HCT116 (cell line): ENCODE measurements at regions not wholly inside any gene's neighbourhood (a gene's known extent, or its start where the extent isn't known, plus 50 kb on each side); places are given as distances from the start of the nearest gene placed in this dataset.

Experiments used
- ATAC-seq: fragments of 200-7000 bp; cut with Tn5 transposase; 2 replicates; pipeline ENCODE4 v1.9.1; 2020; ENCODE audit warnings: mild to moderate bottlenecking, moderate library complexity
- BruUV-seq: library from RNA; stranded (reverse); fragments of 400-500 nt; replicated peaks from 2 replicates; lab custom pipeline; 2021; lab: Mats Ljungman, UMichigan
- CTCF ChIA-PET: fragments of 300-600 bp; sonication (Branson Sonifier 250); formaldehyde crosslinking; loops from one replicate; lab custom pipeline; 2021; ENCODE audit warnings: antibody characterized with exemption; lab: Charles Lee
- POLR2A ChIA-PET: fragments of 300-600, 350-600 bp; sonication (Branson Sonifier 250); formaldehyde crosslinking; loops from one replicate; lab custom pipeline; 2021; ENCODE audit warnings: antibody characterized with exemption; lab: Charles Lee
- RAD21 ChIA-PET, 2 experiments: fragments of 300-600 bp; sonication (Branson Sonifier 250); formaldehyde crosslinking; loops; one replicate each; lab custom pipeline; 2023; ENCODE audit warnings: low total read pairs in 2 of 2; ENCODE audit not compliant: uncharacterized antibody in 2 of 2, unreplicated experiment in 2 of 2, low non-redundant PET in 1 of 2; lab: Charles Lee
- DNase-seq: peaks from one replicate; pipeline ENCODE4 v3.0.0-alpha.2; 2010; ENCODE audit warnings: low read depth, low spot score
- H2AFZ ChIP-seq: fragments of 200-600 bp; shearing (Covaris generic), sonication (generic); 2 replicates; pipeline ENCODE4 v1.6.1; 2017; ENCODE audit warnings: low read depth, mixed run types, mixed read lengths, antibody characterized with exemption, low read length; ENCODE audit not compliant: poor library complexity, severe bottlenecking
- H3K27ac ChIP-seq: 2 replicates; pipeline ENCODE4 v1.5.1; 2012; ENCODE audit warnings: low read depth, low read length
- H3K27me3 ChIP-seq: fragments of 200-600 bp; sonication (generic); 2 replicates; pipeline ENCODE4 v1.6.1; 2016; ENCODE audit warnings: mixed run types, low read length, mixed read lengths; ENCODE audit not compliant: insufficient read depth
- H3K36me3 ChIP-seq, 2 experiments: fragments of 200-500 bp in 1 of 2; fragments of 200-600 bp in 1 of 2; sonication (Bioruptor generic) in 1 of 2; sonication (generic) in 1 of 2; 2 replicates each; pipeline versions ENCODE4 v1.5.1 to v1.6.1; 2014 to 2016; ENCODE audit warnings: low read length in 2 of 2, inconsistent platforms in 1 of 2, mixed read lengths in 1 of 2, mixed run types in 1 of 2; ENCODE audit not compliant: insufficient read depth in 2 of 2, control insufficient read depth in 1 of 2
- H3K4me1 ChIP-seq, 2 experiments: fragments of 200-600 bp in 1 of 2; sonication (generic) in 1 of 2; 2 replicates each; pipeline versions ENCODE4 v1.5.1 to v1.6.1; 2012 to 2017; ENCODE audit warnings: low read length in 2 of 2, inconsistent platforms in 1 of 2, mild to moderate bottlenecking in 1 of 2, mixed read lengths in 1 of 2, mixed run types in 1 of 2, moderate library complexity in 1 of 2; ENCODE audit not compliant: insufficient read depth in 2 of 2, control insufficient read depth in 1 of 2
- H3K4me2 ChIP-seq: fragments of 200-600 bp; sonication (generic); 2 replicates; pipeline ENCODE4 v1.6.1; 2017; ENCODE audit warnings: mixed run types, low read length, mixed read lengths
- H3K4me3 ChIP-seq, 2 experiments: fragments of 200-600 bp in 1 of 2; sonication (generic) in 1 of 2; replicated peaks in 1 of 2; 2 replicates each; pipeline ENCODE4 v1.5.1; 2011 to 2016; ENCODE audit warnings: low read length in 2 of 2, control low read depth in 1 of 2, low read depth in 1 of 2, mild to moderate bottlenecking in 1 of 2, mixed read lengths in 1 of 2, mixed run types in 1 of 2
- H3K79me2 ChIP-seq: fragments of 200-600 bp; sonication (generic); 2 replicates; pipeline ENCODE4 v1.6.1; 2017; ENCODE audit warnings: mild to moderate bottlenecking, mixed run types, low read length, moderate library complexity, mixed read lengths; ENCODE audit not compliant: insufficient read depth
- H3K9ac ChIP-seq: fragments of 200-600 bp; sonication (generic); 2 replicates; pipeline ENCODE4 v1.6.1; 2016; ENCODE audit warnings: low read length, mixed read lengths
- H3K9me2 ChIP-seq: fragments of 200-600 bp; sonication (generic), shearing (Covaris generic); 2 replicates; pipeline ENCODE4 v1.6.1; 2017; ENCODE audit warnings: mixed run types, mild to moderate bottlenecking, moderate library complexity; ENCODE audit not compliant: insufficient read depth
- H3K9me3 ChIP-seq, 2 experiments: fragments of 200-500 bp in 1 of 2; fragments of 200-600 bp in 1 of 2; sonication (Bioruptor generic) in 1 of 2; sonication (generic) in 1 of 2; 2 replicates each; pipeline ENCODE4 v1.6.1; 2014 to 2017; ENCODE audit warnings: low read length in 2 of 2, mixed read lengths in 2 of 2, inconsistent platforms in 1 of 2, low read depth in 1 of 2, mild to moderate bottlenecking in 1 of 2, mixed run types in 1 of 2, moderate library complexity in 1 of 2; ENCODE audit not compliant: control insufficient read depth in 1 of 2, insufficient read depth in 1 of 2
- H4K20me1 ChIP-seq: fragments of 200-600 bp; sonication (generic), shearing (Covaris generic); 2 replicates; pipeline ENCODE4 v1.6.1; 2017; ENCODE audit warnings: mixed run types, mild to moderate bottlenecking, moderate library complexity; ENCODE audit not compliant: insufficient read depth
- CBX3 ChIP-seq: IDR thresholded peaks from 2 replicates; pipeline ENCODE4 v1.6.1; 2012; ENCODE audit warnings: low read depth
- CEBPB ChIP-seq: IDR thresholded peaks from 2 replicates; pipeline ENCODE4 v1.6.1; 2012; ENCODE audit warnings: low read depth
- ELF1 ChIP-seq: IDR thresholded peaks from 2 replicates; pipeline ENCODE4 v1.6.1; 2012; ENCODE audit warnings: low read depth, borderline replicate concordance
- EZH2 ChIP-seq: fragments of 200-600 bp; sonication (generic); IDR thresholded peaks from 2 replicates; pipeline ENCODE4 v1.6.1; 2017; ENCODE audit warnings: antibody characterized with exemption, mixed run types
- EZH2phosphoT487 ChIP-seq: fragments of 200-600 bp; IDR thresholded peaks from 2 replicates; pipeline ENCODE4 v1.6.1; 2018; ENCODE audit warnings: antibody characterized with exemption, borderline replicate concordance
- JUND ChIP-seq: IDR thresholded peaks from 2 replicates; pipeline ENCODE4 v1.6.1; 2012
- POLR2A ChIP-seq: IDR thresholded peaks from 2 replicates; pipeline ENCODE4 v1.7.0; 2011; ENCODE audit warnings: borderline replicate concordance; ENCODE audit not compliant: insufficient read depth, insufficient read length; ENCODE audit errors: extremely low read depth
- POLR2AphosphoS5 ChIP-seq: IDR thresholded peaks from 2 replicates; pipeline ENCODE4 v1.6.1; 2011; ENCODE audit warnings: mild to moderate bottlenecking, low read depth, low read length, moderate library complexity
- RAD21 ChIP-seq: IDR thresholded peaks from 2 replicates; pipeline ENCODE4 v1.6.1; 2012; ENCODE audit warnings: low read depth, mild to moderate bottlenecking
- SIN3A ChIP-seq: IDR thresholded peaks from 2 replicates; pipeline ENCODE4 v1.6.1; 2012; ENCODE audit warnings: low read depth
- SRF ChIP-seq: IDR thresholded peaks from 2 replicates; pipeline ENCODE4 v1.6.1; 2012; ENCODE audit warnings: low read depth
- TCF7L2 ChIP-seq: IDR thresholded peaks from 2 replicates; pipeline ENCODE4 v1.7.0; 2011; ENCODE audit warnings: borderline replicate concordance, inconsistent platforms; ENCODE audit not compliant: insufficient read depth, insufficient read length; ENCODE audit errors: extremely low read depth
- YY1 ChIP-seq: IDR thresholded peaks from 2 replicates; pipeline ENCODE4 v1.6.1; 2011; ENCODE audit warnings: low read length, low read depth, moderate library complexity, mild to moderate bottlenecking; ENCODE audit not compliant: insufficient replicate concordance; ENCODE audit errors: extremely low read depth
- ZFX ChIP-seq: fragments of 450-650 bp; IDR thresholded peaks from 2 replicates; pipeline ENCODE4 v1.6.1; 2017
- ZNF274 ChIP-seq: fragments of 200-500 bp; sonication (Bioruptor generic); IDR thresholded peaks from 2 replicates; pipeline ENCODE4 v1.6.1; 2014; ENCODE audit warnings: mild to moderate bottlenecking, low read depth, low read length, inconsistent platforms
- intact Hi-C: fragments of 100-400 bp; cut with micrococcal nuclease; formaldehyde crosslinking; loops from 2 replicates; pipeline ENCODE4 v1.10.0; 2022
- TF ChIP-seq, protein P1 (sequence below): IDR thresholded peaks from 2 replicates; pipeline ENCODE4 v1.6.1; 2012
- TF ChIP-seq, protein P2 (sequence below), 3 experiments: fragments of 200-600 bp in 1 of 3; sonication (generic) in 1 of 3; IDR thresholded peaks in 2 of 3; conservative IDR thresholded peaks in 1 of 3; 2 replicates each; pipeline ENCODE4 v1.5.1; 2012 to 2017; ENCODE audit warnings: low read depth in 2 of 3, low read length in 2 of 3, antibody characterized with exemption in 1 of 3, borderline replicate concordance in 1 of 3, control low read depth in 1 of 3, mild to moderate bottlenecking in 1 of 3, mixed read lengths in 1 of 3, mixed run types in 1 of 3, moderate library complexity in 1 of 3; ENCODE audit not compliant: insufficient read depth in 1 of 3
- TF ChIP-seq, protein P3 (sequence below): IDR thresholded peaks from 2 replicates; pipeline ENCODE4 v1.6.1; 2011; ENCODE audit warnings: mild to moderate bottlenecking, low read length, moderate library complexity; ENCODE audit not compliant: insufficient replicate concordance; ENCODE audit errors: extremely low read depth

DNA sequence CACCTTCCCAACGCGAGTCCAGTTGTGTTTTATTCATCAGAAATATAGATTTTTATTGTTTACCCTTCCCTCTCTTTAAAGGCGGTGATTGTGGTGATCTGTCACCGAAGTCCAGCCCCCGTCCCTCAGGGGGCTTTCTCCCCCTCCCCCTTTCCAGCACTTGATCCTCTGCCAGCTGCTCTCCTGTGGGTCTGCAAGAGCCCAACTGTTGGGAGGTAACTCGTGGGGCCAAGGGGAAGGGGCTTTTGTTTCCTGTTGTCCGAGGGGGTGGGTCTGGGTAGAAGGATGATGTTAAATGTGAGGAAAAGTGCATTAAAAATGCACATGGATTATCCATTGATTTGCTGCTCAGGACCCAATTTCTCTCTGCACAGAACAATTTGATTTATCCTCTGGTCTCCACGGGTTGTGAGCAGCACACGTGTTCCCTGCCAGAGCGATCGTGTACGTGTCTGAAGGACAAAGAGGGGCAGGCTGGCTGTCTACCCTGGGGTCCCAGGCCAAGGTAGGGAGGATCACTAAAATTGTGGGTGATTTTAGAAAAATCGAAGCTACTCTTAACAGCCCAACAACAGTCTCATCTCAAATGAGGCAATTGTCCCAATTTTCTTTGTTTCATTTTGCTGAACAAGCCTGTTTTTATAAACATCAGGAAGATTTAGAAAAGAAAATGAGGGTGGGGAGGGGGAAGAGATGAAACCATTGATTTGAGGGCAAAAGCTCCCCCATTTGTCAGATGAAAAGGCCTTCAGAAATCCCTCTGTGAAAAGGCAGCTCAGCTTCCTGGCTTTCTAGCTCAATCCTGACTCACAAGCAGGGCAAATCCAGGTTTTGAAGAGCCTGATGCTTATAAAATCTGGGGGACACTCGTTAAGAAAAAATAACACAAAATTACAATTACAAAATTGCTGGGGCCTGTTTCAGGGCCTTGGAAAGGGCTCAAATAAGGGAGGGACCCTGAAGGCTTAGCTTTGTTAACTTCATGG lies 176.2 kb downstream of the RHOU start (continued):
- TF ChIP-seq POLR2A, result no peak
- no peak for TF ChIP-seq ELF1

DNA sequence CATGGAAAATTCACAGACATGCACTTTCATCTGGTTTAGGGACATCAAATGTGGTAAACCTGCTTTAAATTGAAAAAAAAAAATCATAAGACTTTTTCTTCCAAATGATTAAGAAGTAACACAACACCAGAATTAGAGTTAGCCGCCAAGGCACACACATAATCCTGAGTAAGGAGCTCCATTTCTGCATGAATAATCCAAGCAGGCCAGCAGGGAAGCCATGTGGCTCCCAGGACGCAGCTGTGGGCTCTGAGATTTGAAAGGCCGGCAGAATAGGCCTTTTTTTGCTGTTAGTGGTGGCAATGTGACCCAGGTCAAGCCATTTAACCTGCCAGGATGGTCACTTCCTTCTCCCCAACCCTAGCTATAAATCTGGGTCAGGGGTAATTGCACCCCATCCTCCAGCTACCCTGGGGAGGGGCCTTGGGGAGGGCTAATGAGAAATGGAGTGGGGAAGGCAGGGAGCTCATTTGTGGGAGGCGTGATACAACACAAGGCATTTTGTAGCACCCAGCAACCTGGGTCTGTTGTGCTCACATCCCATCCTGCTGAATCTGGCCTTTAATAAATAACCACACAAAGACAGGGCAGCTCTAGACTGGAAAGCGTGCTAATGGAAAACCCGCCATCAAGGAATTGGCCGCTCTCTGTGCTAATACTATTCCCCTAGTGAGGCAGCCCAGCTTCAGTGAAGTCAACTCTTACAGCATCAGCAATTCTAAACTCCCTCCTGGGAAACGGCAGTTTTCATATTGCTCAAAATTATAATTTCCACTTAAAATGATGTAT lies 178.5 kb downstream of the RHOU start:
- ATAC-seq, result no peak
- ChIA-PET CTCF (no interaction called here), RAD21 (no interaction called here), POLR2A (no interaction called here)
- Histone ChIP-seq H2AFZ (no peak overlapping the region), H3K4me1 (no peaks in the 10 kb centered on the region), H3K4me2 (no peak overlapping the region), H3K36me3 (no peaks in the 10 kb centered on the region), H3K9me2 (no peaks in the 10 kb centered on the region), H4K20me1 (no peaks in the 10 kb centered on the region), H3K4me3 (no peak overlapping the region), H3K27ac (no peak overlapping the region), H3K27me3 (no peaks in the 10 kb centered on the region), H3K9me3 (no peaks in the 10 kb centered on the region), H3K9ac (no peak overlapping the region), H3K79me2 (no peaks in the 10 kb centered on the region)
- no peak for DNase-seq
- intact Hi-C loops, result no loop called here
- no peak for TF ChIP-seq RAD21
- no peak for TF ChIP-seq EZH2
- no peak for TF ChIP-seq CEBPB
- no peak for TF ChIP-seq CBX3
- TF ChIP-seq SRF, result no peak
- TF ChIP-seq POLR2A, result no peak
- no peak for TF ChIP-seq ZFX
- TF ChIP-seq, protein P1, sequence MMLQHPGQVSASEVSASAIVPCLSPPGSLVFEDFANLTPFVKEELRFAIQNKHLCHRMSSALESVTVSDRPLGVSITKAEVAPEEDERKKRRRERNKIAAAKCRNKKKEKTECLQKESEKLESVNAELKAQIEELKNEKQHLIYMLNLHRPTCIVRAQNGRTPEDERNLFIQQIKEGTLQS, result no peak
- TF ChIP-seq, protein P2, sequence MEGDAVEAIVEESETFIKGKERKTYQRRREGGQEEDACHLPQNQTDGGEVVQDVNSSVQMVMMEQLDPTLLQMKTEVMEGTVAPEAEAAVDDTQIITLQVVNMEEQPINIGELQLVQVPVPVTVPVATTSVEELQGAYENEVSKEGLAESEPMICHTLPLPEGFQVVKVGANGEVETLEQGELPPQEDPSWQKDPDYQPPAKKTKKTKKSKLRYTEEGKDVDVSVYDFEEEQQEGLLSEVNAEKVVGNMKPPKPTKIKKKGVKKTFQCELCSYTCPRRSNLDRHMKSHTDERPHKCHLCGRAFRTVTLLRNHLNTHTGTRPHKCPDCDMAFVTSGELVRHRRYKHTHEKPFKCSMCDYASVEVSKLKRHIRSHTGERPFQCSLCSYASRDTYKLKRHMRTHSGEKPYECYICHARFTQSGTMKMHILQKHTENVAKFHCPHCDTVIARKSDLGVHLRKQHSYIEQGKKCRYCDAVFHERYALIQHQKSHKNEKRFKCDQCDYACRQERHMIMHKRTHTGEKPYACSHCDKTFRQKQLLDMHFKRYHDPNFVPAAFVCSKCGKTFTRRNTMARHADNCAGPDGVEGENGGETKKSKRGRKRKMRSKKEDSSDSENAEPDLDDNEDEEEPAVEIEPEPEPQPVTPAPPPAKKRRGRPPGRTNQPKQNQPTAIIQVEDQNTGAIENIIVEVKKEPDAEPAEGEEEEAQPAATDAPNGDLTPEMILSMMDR (IDR thresholded peaks at IDR 0.05 in 2 of 3, conservative IDR thresholded peaks at IDR 0.05 in 1 of 3; ENCODE audit: borderline replicate concordance in 1 of 3, insufficient read depth in 1 of 3, low read depth in 2 of 3, low read length in 2 of 3), result no peak
- TF ChIP-seq POLR2AphosphoS5, result no peak
- TF ChIP-seq, protein P3, sequence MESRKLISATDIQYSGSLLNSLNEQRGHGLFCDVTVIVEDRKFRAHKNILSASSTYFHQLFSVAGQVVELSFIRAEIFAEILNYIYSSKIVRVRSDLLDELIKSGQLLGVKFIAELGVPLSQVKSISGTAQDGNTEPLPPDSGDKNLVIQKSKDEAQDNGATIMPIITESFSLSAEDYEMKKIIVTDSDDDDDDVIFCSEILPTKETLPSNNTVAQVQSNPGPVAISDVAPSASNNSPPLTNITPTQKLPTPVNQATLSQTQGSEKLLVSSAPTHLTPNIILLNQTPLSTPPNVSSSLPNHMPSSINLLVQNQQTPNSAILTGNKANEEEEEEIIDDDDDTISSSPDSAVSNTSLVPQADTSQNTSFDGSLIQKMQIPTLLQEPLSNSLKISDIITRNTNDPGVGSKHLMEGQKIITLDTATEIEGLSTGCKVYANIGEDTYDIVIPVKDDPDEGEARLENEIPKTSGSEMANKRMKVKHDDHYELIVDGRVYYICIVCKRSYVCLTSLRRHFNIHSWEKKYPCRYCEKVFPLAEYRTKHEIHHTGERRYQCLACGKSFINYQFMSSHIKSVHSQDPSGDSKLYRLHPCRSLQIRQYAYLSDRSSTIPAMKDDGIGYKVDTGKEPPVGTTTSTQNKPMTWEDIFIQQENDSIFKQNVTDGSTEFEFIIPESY, result no peak
- TF ChIP-seq TCF7L2, result no peak
- no peak for TF ChIP-seq ZNF274
- TF ChIP-seq JUND, result no peak
- no peak for TF ChIP-seq ELF1
- no peak for TF ChIP-seq EZH2phosphoT487
- TF ChIP-seq SIN3A, result no peak
- TF ChIP-seq YY1, result no peak
- BruUV-seq, result no TSS peak
